CD4-positive, alpha-beta T cell treated with Interleukin-4 for 4 hours (primary cell): ENCODE measurements at regions not wholly inside any gene's neighbourhood (a gene's known extent, or its start where the extent isn't known, plus 50 kb on each side); places are given as distances from the start of the nearest gene placed in this dataset.
A peak's percentile ranks its signal among the peaks of the same experiment; 100 is the strongest.

Experiments
- DNase-seq: peaks from one replicate; pipeline ENCODE4 v3.0.0-alpha.2; 2020

DNA sequence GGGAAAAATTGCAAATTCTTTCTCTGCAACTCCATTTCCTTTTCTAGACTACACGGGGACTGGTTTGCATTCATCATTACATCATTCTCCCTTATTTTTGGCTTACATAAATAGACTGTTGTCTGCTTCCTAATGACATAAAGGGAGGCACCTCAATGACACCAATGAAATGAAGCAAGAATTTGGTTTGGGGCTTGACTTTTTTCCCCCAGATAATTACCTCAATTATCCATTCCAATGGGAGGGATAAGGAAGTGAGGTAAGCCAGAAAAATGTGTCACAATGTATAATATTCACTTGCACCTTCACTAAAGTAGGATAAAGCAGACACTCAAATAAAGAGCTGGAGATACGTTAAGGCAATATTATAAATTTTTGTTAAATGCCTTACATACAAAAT is 240.6 kb upstream of the GRIP1 start:
- no peak for DNase-seq

DNA sequence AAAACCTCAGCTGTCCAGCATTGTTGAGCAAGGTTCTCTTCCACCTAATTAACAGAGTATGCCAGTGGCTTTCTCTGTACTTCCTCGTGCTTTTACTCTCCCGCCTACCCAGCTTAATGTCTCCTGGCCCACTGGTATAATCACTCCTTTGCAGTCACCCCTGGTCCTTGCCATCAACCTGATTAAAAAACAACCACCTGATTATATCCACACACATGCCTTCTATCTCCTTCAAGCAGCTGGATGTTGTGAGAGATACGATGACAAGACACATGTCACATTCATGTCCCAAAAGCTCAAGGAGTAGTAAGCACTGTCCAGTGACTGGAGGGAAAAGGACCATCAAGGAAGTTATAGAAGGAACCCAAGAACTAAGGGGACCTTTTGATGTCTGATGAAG is 241.3 kb upstream of the GRIP1 start:
- DNase-seq, result no peak

GRCh38 chr12:66921151-66921550 is 242.3 kb upstream of the GRIP1 start:
- DNase-seq, result no peak

GRCh38 chr12:66925083-66925482 is 246.2 kb upstream of the GRIP1 start:
- peak; percentile 8 for DNase-seq

- peak; percentile 15 for DNase-seq
These were observed 250.2 kb upstream of the GRIP1 start for GRCh38 chr12:66929121-66929520.

- no peak for DNase-seq
These were observed 252.2 kb upstream of the GRIP1 start for GRCh38 chr12:66931091-66931490.

GRCh38 chr12:66932126-66932525 is 253.2 kb upstream of the GRIP1 start:
- no peak for DNase-seq

- DNase-seq, result no peak
These were observed 255.6 kb upstream of the GRIP1 start for GRCh38 chr12:66934302-66935062.

GRCh38 chr12:66941150-66941549 is 262.3 kb upstream of the GRIP1 start:
- DNase-seq, result no peak

- DNase-seq, result no peak
These were observed 264.0 kb upstream of the GRIP1 start for GRCh38 chr12:66942741-66943465.

DNA sequence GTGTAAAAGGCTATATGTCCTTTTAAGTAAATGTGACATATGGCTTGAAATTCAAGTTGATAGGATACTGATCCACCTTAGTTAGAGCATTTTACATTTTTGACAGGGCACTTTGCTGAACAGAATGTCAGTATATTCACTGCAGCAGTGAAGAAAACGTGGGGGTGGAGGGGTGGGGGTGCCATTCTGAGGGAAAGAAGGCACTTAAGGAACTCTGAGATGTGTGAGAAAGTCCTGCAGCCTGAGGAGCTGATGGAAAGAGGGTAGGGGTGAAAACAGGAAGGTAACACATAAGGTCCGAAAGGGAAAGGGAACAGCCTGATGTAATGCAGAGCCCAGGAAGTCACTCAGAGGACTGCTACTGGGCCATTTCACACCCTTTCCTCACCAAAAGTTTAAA is 265.5 kb upstream of the GRIP1 start:
- DNase-seq, result no peak

GRCh38 chr12:66945189-66945817 is 266.4 kb upstream of the GRIP1 start:
- DNase-seq, result no peak

- DNase-seq, result no peak
These were observed 268.2 kb upstream of the GRIP1 start for GRCh38 chr12:66947119-66947518.

DNA sequence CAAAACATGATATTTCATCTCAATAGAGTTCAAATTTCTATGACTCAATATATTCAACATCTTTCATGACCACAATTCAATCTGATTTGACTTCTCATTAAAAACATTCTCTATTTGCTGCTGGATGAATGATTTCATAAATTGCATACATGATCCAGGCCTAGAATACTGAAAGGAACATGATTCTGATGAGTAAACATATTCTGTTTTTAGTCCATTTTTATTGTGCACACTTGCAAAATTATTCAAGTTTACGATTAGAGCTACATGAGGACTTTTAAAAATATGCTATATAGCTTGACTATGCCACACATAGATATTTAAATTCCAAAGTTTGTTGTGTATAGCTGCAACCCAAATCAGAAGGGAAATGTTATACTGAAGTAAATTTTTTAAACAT is 273.8 kb upstream of the GRIP1 start:
- DNase-seq, result no peak

DNA sequence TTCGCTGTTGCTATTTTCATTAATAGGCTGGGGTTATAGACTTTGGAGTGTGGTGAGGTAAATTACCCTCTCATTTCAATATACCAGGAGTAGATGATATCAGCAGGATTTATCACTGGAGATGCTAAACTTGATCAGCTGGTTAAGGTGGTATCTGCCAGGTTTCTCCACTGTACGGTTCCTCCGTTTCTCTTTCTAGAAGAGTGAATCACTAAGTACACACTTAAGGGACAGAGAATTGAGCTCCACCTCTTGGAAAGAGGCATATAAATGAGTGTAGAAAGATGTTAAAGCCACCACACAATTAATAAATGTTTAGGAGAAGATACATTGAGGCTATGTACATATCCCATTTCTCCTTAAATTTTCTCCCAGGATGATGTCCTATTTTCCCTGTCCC is 277.4 kb upstream of the GRIP1 start:
- no peak for DNase-seq

GRCh38 chr12:66959276-66959675 is 280.4 kb upstream of the GRIP1 start:
- DNase-seq, result no peak

- no peak for DNase-seq
These were observed 281.1 kb upstream of the GRIP1 start for GRCh38 chr12:66960006-66960405.

DNA sequence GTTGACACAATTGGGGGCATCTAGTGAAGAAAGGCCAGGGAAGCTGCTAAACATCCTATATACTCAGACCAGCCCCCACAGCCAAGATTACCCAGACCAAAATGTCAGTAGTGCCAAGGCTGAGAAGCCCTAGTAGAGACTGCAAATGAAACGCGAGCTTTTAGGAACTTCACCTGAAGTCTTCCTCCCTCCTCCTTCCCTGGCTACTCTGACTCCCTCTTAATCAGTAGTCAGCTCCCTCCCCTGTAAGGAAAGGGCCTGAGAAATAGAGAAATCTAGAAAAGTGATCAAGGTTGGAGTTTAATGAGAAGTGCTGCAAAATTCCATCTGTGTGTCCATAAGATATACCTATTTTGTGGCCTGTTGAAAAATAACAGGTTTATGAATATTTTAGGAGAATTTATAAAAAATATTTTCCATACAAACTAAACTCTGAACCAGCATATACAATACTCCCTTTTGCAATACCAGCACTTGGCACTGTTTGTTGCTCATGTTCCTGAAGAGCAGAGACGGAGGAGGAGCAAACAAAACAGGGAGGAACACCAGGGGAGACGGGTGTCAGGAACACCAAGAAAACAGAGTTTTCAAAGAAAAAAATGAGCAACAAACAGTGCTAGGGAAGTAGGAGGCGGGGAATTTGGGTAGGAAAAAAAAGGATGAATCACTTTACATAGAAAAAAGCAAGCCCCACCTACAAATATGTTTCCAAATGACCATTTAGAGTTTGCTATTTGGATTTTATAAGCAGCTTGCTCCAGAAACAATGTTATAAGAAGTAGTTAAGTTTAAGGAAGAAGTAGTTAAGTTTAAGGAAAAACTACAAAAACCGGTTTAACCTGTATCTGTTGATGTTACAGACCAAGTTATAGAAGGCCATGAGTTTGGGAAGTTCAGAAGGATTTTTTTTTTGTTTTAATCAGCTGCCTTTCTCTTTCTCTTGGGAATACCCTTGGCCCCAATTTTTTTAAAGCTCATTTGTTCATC is 282.1 kb upstream of the GRIP1 start:
- no peak for DNase-seq

- DNase-seq, result no peak
These were observed 283.4 kb upstream of the GRIP1 start for GRCh38 chr12:66962290-66962689.

DNA sequence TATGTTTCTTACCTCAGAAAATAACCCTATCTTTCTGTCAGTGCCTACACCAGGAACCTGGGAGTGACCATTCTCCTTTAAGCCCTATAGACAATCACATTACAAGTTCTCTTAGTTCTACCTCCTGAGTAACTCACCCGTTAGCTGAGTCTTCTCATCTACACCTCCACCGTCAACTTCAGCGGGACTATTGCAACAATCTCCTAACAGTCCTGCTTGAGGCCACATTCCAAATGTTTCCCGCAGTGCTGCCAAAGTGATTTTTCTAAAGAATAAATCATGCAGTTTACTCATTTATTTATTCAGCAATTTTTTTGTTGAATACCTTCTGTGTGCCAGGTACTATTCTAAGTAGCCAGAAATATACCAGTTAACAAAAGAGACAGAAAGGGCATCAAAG is 285.0 kb upstream of the GRIP1 start:
- no peak for DNase-seq

DNA sequence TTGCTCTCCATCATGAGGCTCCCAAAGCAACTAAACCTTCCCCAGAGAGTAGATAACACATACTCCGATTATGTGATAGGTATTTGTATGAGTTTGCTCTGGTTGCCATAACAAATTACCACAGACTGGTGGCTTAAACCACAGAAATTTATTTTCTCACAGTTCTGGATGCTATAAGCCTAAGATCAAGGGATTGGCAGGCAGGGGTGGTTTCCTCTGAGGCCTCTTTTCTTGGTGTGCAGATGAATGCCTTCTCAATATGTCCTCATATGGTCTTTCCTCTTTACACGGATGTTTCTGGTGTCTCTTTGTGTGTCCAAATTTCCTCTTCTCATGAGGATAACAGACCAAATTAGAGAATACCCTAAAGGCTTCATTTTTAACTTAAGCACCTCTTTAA is 285.8 kb upstream of the GRIP1 start:
- DNase-seq, result peak; percentile 85

GRCh38 chr12:66965621-66966020 is 286.7 kb upstream of the GRIP1 start:
- DNase-seq, result peak; percentile 38

- DNase-seq, result no peak
These were observed 292.9 kb upstream of the GRIP1 start for GRCh38 chr12:66971816-66972215.
